ENCODE measurements at regions not wholly inside any gene's neighbourhood (a gene's known extent, or its start where the extent isn't known, plus 50 kb on each side); places are given as distances from the start of the nearest gene placed in this dataset.
A peak's percentile ranks its signal among the peaks of the same experiment; 100 is the strongest.

- peak; percentile 63 for DNase-seq (ENCODE audit: low spot score)
These were observed 64.8 kb upstream of the CLSTN2 start for GRCh38 chr3:139870000-139870675.

- DNase-seq (ENCODE audit: low spot score) = no peak
These were observed 66.2 kb upstream of the CLSTN2 start for GRCh38 chr3:139868773-139869172.

GRCh38 chr3:139848660-139849059 is 86.3 kb upstream of the CLSTN2 start:
- DNase-seq (ENCODE audit: low spot score) = no peak

- no peak for DNase-seq (ENCODE audit: low spot score)
These were observed 88.3 kb upstream of the CLSTN2 start for GRCh38 chr3:139846729-139847128.

- no peak for DNase-seq (ENCODE audit: low spot score)
These were observed 95.3 kb upstream of the CLSTN2 start for GRCh38 chr3:139839659-139840058.

- DNase-seq (ENCODE audit: low spot score) = no peak
These were observed 96.0 kb upstream of the CLSTN2 start for GRCh38 chr3:139839014-139839413.

- no peak for DNase-seq (ENCODE audit: low spot score)
These were observed 96.6 kb upstream of the CLSTN2 start for GRCh38 chr3:139838269-139838957.

- no peak for DNase-seq (ENCODE audit: low spot score)
These were observed 98.1 kb upstream of the CLSTN2 start for GRCh38 chr3:139836698-139837464.

- no peak for DNase-seq (ENCODE audit: low spot score)
These were observed 98.9 kb upstream of the CLSTN2 start for GRCh38 chr3:139835830-139836683.

GRCh38 chr3:139832998-139833397 is 102.0 kb upstream of the CLSTN2 start:
- no peak for DNase-seq (ENCODE audit: low spot score)

GRCh38 chr3:139830817-139831216 is 104.2 kb upstream of the CLSTN2 start:
- no peak for DNase-seq (ENCODE audit: low spot score)

GRCh38 chr3:139827833-139828232 is 107.2 kb upstream of the CLSTN2 start:
- no peak for DNase-seq (ENCODE audit: low spot score)

GRCh38 chr3:139824864-139825263 is 110.1 kb upstream of the CLSTN2 start:
- no peak for DNase-seq (ENCODE audit: low spot score)

GRCh38 chr3:139814646-139815045 is 120.3 kb upstream of the CLSTN2 start:
- no peak for DNase-seq (ENCODE audit: low spot score)

GRCh38 chr3:139811331-139811730 is 123.7 kb upstream of the CLSTN2 start:
- no peak for DNase-seq (ENCODE audit: low spot score)

- DNase-seq (ENCODE audit: low spot score) = no peak
These were observed 126.8 kb upstream of the CLSTN2 start for GRCh38 chr3:139808201-139808600.

GRCh38 chr3:139803294-139803693 is 125.5 kb upstream of the NMNAT3 start:
- no peak for DNase-seq (ENCODE audit: low spot score)

- DNase-seq (ENCODE audit: low spot score) = no peak
These were observed 120.1 kb upstream of the NMNAT3 start for GRCh38 chr3:139797724-139798343.

GRCh38 chr3:139794469-139795265 is 116.9 kb upstream of the NMNAT3 start:
- peak; percentile 50 for DNase-seq (ENCODE audit: low spot score)

GRCh38 chr3:139793408-139793807 is 115.6 kb upstream of the NMNAT3 start:
- no peak for DNase-seq (ENCODE audit: low spot score)

GRCh38 chr3:139780593-139780992 is 102.8 kb upstream of the NMNAT3 start:
- no peak for DNase-seq (ENCODE audit: low spot score)

Measured in SW480 (cell line).